Ectodermal cell (in vitro differentiated cells): ENCODE measurements at regions not wholly inside any gene's neighbourhood (a gene's known extent, or its start where the extent isn't known, plus 50 kb on each side); places are given as distances from the start of the nearest gene placed in this dataset.

Experiments
- H3K27ac ChIP-seq: 2 replicates; pipeline ENCODE4 v1.7.0; 2013; ENCODE audit warnings: mild to moderate bottlenecking, low read depth, low read length; ENCODE audit not compliant: insufficient read depth, poor library complexity, severe bottlenecking
- H3K27me3 ChIP-seq: 2 replicates; pipeline ENCODE4 v1.7.0; 2013; ENCODE audit warnings: mild to moderate bottlenecking, low read length; ENCODE audit not compliant: insufficient read depth, control insufficient read depth, poor library complexity, severe bottlenecking
- H3K36me3 ChIP-seq: one replicate; pipeline ENCODE4 v1.7.0; 2013; ENCODE audit warnings: low read length; ENCODE audit not compliant: control insufficient read depth, insufficient read depth
- H3K4me1 ChIP-seq: one replicate; pipeline ENCODE4 v1.7.0; 2013; ENCODE audit warnings: low read length; ENCODE audit not compliant: control insufficient read depth, insufficient read depth
- H3K4me3 ChIP-seq: 2 replicates; pipeline ENCODE4 v1.7.0; 2013; ENCODE audit warnings: low read depth, low read length, control low read depth; ENCODE audit not compliant: insufficient read depth
- H3K9me3 ChIP-seq: 2 replicates; pipeline ENCODE4 v1.7.0; 2013; ENCODE audit warnings: mild to moderate bottlenecking, low read length, moderate library complexity; ENCODE audit not compliant: control insufficient read depth
- WGBS, 2 experiments: methylation state at CpG; one replicate each; pipeline ENCODE4 v1.1.7; 2013; ENCODE audit warnings: missing lambda C conversion rate in 2 of 2; 5-methylcytosine and 5-hydroxymethylcytosine counted together

DNA sequence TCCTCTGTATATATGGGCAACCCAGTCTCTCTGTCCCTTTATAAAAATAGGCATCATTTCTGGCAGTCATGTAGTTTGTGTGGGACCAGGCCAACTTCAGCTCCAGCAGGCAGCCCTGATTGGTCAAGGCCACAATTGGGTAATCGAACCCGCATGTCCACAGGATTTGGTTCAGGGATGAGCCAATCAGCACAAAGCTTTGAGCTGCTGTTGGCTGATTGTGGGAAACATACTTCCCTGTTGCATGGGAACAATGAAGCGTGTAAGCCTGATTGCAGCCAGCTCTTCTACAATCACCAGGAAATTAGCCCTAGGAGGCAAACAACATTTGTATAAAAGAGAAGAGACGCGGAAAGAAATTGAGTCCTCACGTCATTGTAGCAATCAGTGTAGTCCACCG is 328.6 kb downstream of the PCNX1 start:
- WGBS, 2 experiments, result 82 to 92% methylated on average over 7 of the region's 7 CpGs
- H3K27ac ChIP-seq, result no peak overlapping the region

GRCh38 chr14:71236487-71236886 is 329.2 kb downstream of the PCNX1 start:
- H3K27ac ChIP-seq, result no peak overlapping the region
- 85 to 98% methylated on average over 3 of the region's 3 CpGs for WGBS, 2 experiments
- no peaks in the 10 kb centered on the region for H3K27me3 ChIP-seq
- H3K36me3 ChIP-seq, result no peaks in the 10 kb centered on the region
- no peaks in the 10 kb centered on the region for H3K4me1 ChIP-seq
- H3K4me3 ChIP-seq, result no peak overlapping the region
- H3K9me3 ChIP-seq, result no peaks in the 10 kb centered on the region

More for the DNA sequence above, 328.6 kb downstream of the PCNX1 start:
- no peaks in the 10 kb centered on the region for H3K4me1 ChIP-seq
- no peaks in the 10 kb centered on the region for H3K9me3 ChIP-seq
- no peaks in the 10 kb centered on the region for H3K27me3 ChIP-seq
- no peak overlapping the region for H3K4me3 ChIP-seq
- H3K36me3 ChIP-seq, result no peaks in the 10 kb centered on the region

GRCh38 chr14:71237556-71237955 is 330.3 kb downstream of the PCNX1 start:
- H3K4me3 ChIP-seq, result no peak overlapping the region
- no peaks in the 10 kb centered on the region for H3K9me3 ChIP-seq
- no peaks in the 10 kb centered on the region for H3K27me3 ChIP-seq
- H3K36me3 ChIP-seq, result no peaks in the 10 kb centered on the region
- 90 to 94% methylated on average over 4 of the region's 4 CpGs for WGBS, 2 experiments
- no peaks in the 10 kb centered on the region for H3K4me1 ChIP-seq
- H3K27ac ChIP-seq, result no peak overlapping the region

DNA sequence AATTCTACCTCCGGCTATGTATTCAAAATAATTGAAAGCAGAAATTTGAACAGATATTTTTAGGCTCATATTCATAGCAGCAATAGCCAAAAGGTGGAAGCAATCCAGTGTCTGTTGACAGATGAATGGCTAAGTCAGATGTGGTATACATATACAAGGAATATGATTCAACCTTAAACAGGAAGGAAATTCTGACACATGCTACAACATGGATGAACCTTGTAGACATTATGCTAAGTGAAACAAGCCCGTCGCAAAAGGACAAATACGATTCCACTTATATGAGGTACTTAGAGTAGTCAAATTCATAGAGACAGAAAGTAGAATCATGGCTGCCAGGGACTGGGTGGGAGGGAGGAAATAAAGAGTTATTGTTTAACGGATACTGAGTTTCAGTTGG is 331.6 kb downstream of the PCNX1 start:
- H3K9me3 ChIP-seq, result no peaks in the 10 kb centered on the region
- no peaks in the 10 kb centered on the region for H3K27me3 ChIP-seq
- no peaks in the 10 kb centered on the region for H3K4me1 ChIP-seq
- WGBS, 2 experiments, result 91 to 97% methylated on average over 5 of the region's 5 CpGs
- no peaks in the 10 kb centered on the region for H3K36me3 ChIP-seq
- H3K4me3 ChIP-seq, result no peak overlapping the region
- H3K27ac ChIP-seq, result no peak overlapping the region

GRCh38 chr14:71240171-71240570 is 332.9 kb downstream of the PCNX1 start:
- Histone ChIP-seq H3K27me3 (no peaks in the 10 kb centered on the region), H3K9me3 (no peaks in the 10 kb centered on the region), H3K4me3 (no peak overlapping the region), H3K4me1 (no peaks in the 10 kb centered on the region), H3K27ac (no peak overlapping the region), H3K36me3 (no peaks in the 10 kb centered on the region)
- 93% methylated on average over 6 of the region's 6 CpGs for WGBS, 2 experiments

GRCh38 chr14:71240866-71241520 is 333.7 kb downstream of the PCNX1 start:
- no peaks in the 10 kb centered on the region for H3K27me3 ChIP-seq
- no peak overlapping the region for H3K27ac ChIP-seq

GRCh38 chr14:71242237-71242748 is 335.0 kb downstream of the PCNX1 start:
- Histone ChIP-seq H3K4me3 (no peak overlapping the region), H3K9me3 (no peaks in the 10 kb centered on the region), H3K36me3 (no peaks in the 10 kb centered on the region), H3K27ac (no peak overlapping the region), H3K27me3 (no peaks in the 10 kb centered on the region), H3K4me1 (no peaks in the 10 kb centered on the region)
- 92 to 97% methylated on average over 4 of the region's 4 CpGs for WGBS, 2 experiments

More at GRCh38 chr14:71240866-71241520, 333.7 kb downstream of the PCNX1 start:
- Histone ChIP-seq H3K4me3 (no peak overlapping the region), H3K9me3 (no peaks in the 10 kb centered on the region), H3K4me1 (no peaks in the 10 kb centered on the region), H3K36me3 (no peaks in the 10 kb centered on the region)

DNA sequence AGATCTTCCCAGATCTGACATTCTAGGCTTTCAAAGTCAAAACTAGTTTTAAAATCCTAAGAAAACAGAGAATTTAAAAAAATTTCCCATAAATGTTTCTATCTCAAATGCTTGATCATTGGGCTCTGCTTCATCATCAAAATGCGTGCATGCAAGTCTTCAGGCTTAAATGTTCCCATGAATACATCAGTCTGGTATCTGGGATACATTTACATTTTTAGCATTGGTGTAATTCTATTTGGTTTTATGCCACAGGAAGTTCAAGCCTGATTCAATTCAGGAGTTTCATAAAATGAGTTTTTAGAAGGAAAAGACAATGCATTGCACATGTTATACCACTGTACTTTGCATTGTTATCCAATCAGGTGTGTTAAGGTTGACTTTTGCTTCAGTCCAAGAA is 336.4 kb downstream of the PCNX1 start:
- no peaks in the 10 kb centered on the region for H3K27me3 ChIP-seq
- H3K9me3 ChIP-seq, result no peaks in the 10 kb centered on the region
- no peaks in the 10 kb centered on the region for H3K36me3 ChIP-seq
- H3K27ac ChIP-seq, result no peak overlapping the region
- no peaks in the 10 kb centered on the region for H3K4me1 ChIP-seq
- H3K4me3 ChIP-seq, result no peak overlapping the region
- WGBS, 2 experiments, result 94 to 100% methylated on average over 1 of the region's 1 CpG

GRCh38 chr14:71244341-71244740 is 337.1 kb downstream of the PCNX1 start:
- Histone ChIP-seq H3K4me1 (no peaks in the 10 kb centered on the region), H3K27ac (no peak overlapping the region), H3K4me3 (no peak overlapping the region), H3K27me3 (no peaks in the 10 kb centered on the region), H3K36me3 (no peaks in the 10 kb centered on the region), H3K9me3 (no peaks in the 10 kb centered on the region)
- WGBS, 2 experiments, result 76 to 78% methylated on average over 5 of the region's 5 CpGs

DNA sequence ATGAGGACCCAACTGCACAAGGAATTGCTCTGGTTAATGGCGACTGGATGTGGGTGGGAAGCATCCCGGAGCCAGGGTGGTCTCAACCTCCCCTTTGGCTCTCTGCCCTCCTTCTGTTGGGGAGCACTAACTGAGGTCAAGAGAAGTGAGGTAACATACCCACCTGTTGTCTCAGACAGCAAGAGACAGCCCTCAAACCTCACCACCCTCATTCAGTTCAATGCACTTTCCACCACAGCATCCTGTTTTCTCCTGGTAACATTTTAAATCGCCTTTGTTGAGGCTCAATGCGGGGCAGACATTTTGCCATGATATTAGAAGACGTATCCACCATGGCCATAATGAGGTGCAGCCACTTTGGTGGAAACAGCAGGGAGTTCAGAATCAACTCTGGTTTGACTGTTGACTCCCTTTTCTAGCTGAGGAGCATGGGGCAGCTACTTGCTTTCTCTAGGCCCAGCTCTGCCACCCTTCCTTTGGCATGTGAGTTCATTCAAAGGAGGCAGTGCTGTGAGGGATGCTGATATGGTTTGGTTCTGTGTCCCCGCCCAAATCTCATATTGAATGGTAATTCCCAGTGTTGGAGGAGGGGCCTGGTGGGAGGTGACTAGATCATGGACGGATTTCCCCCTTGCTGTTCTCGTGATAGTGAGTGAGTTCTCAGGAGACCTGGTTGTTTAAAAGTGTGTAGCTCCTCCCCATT is 338.6 kb downstream of the PCNX1 start:
- Histone ChIP-seq H3K36me3 (no peaks in the 10 kb centered on the region), H3K27ac (no peak overlapping the region), H3K27me3 (no peaks in the 10 kb centered on the region), H3K9me3 (no peaks in the 10 kb centered on the region), H3K4me1 (no peaks in the 10 kb centered on the region), H3K4me3 (no peak overlapping the region)
- 89 to 91% methylated on average over 8 of the region's 8 CpGs for WGBS, 2 experiments
